Epithelial cell of prostate (primary cell): ENCODE measurements at regions not wholly inside any gene's neighbourhood (a gene's known extent, or its start where the extent isn't known, plus 50 kb on each side); places are given as distances from the start of the nearest gene placed in this dataset.
"Not testable (repeated sequence)": the region's sequence is repeated elsewhere in the genome, so short reads cannot be mapped to it uniquely, and the experiment has no call there.

Experiments
- DNase-seq: peaks from one replicate; pipeline ENCODE4 v3.0.0-alpha.2; 2011; ENCODE audit warnings: low read depth, low spot score
- H3K27ac ChIP-seq: fragments of 450-650 bp; 2 replicates; pipeline ENCODE4 v1.5.1; 2017; ENCODE audit warnings: mild to moderate bottlenecking

- H3K27ac ChIP-seq: peak overlapping the region; percentile 37
- DNase-seq: peak; percentile 67
These were observed 259.4 kb downstream of the ANAPC1 start for GRCh38 chr2:111624411-111625156.

- DNase-seq: not testable (repeated sequence)
- peak overlapping the region; percentile 37 for H3K27ac ChIP-seq
These were observed 258.8 kb downstream of the ANAPC1 start for GRCh38 chr2:111625157-111625537.

GRCh38 chr2:111626037-111626864 is 257.7 kb downstream of the ANAPC1 start:
- H3K27ac ChIP-seq: no peak overlapping the region
- no peak for DNase-seq

- no peak for DNase-seq
- H3K27ac ChIP-seq: no peak overlapping the region
These were observed 257.2 kb downstream of the ANAPC1 start for GRCh38 chr2:111626865-111627163.

- H3K27ac ChIP-seq: no peak overlapping the region
- no peak for DNase-seq
These were observed 256.7 kb downstream of the ANAPC1 start for GRCh38 chr2:111627256-111627655.

GRCh38 chr2:111628221-111628620 is 255.8 kb downstream of the ANAPC1 start:
- no peak for DNase-seq
- H3K27ac ChIP-seq: no peak overlapping the region

- no peak overlapping the region for H3K27ac ChIP-seq
- no peak for DNase-seq
These were observed 254.0 kb downstream of the ANAPC1 start for GRCh38 chr2:111629983-111630382.

- no peak overlapping the region for H3K27ac ChIP-seq
- no peak for DNase-seq
These were observed 251.3 kb downstream of the ANAPC1 start for GRCh38 chr2:111632661-111633060.

- no peak overlapping the region for H3K27ac ChIP-seq
- no peak for DNase-seq
These were observed 250.8 kb downstream of the ANAPC1 start for GRCh38 chr2:111633189-111633588.

GRCh38 chr2:111633643-111634042 is 250.3 kb downstream of the ANAPC1 start:
- no peak overlapping the region for H3K27ac ChIP-seq
- no peak for DNase-seq

- no peak for DNase-seq
- no peak overlapping the region for H3K27ac ChIP-seq
These were observed 249.8 kb downstream of the ANAPC1 start for GRCh38 chr2:111634050-111634794.

GRCh38 chr2:111634995-111635538 is 248.9 kb downstream of the ANAPC1 start:
- H3K27ac ChIP-seq: no peak overlapping the region
- no peak for DNase-seq

- no peak overlapping the region for H3K27ac ChIP-seq
- DNase-seq: no peak
These were observed 247.1 kb downstream of the ANAPC1 start for GRCh38 chr2:111636905-111637304.

GRCh38 chr2:111638274-111638877 is 245.6 kb downstream of the ANAPC1 start:
- H3K27ac ChIP-seq: no peak overlapping the region
- no peak for DNase-seq

GRCh38 chr2:111640480-111640879 is 243.5 kb downstream of the ANAPC1 start:
- H3K27ac ChIP-seq: peak overlapping the region; percentile 85
- peak; percentile 92 for DNase-seq

- no peak overlapping the region for H3K27ac ChIP-seq
- no peak for DNase-seq
These were observed 241.2 kb downstream of the ANAPC1 start for GRCh38 chr2:111642586-111643327.

- DNase-seq: no peak
- no peak overlapping the region for H3K27ac ChIP-seq
These were observed 240.2 kb downstream of the ANAPC1 start for GRCh38 chr2:111643759-111644158.

- no peak for DNase-seq
- no peak overlapping the region for H3K27ac ChIP-seq
These were observed 236.6 kb downstream of the ANAPC1 start for GRCh38 chr2:111647359-111647758.

GRCh38 chr2:111652038-111652437 is 232.0 kb downstream of the ANAPC1 start:
- no peak for DNase-seq
- H3K27ac ChIP-seq: no peak overlapping the region

- no peak for DNase-seq
- H3K27ac ChIP-seq: peak overlapping the region; percentile 12
These were observed 231.3 kb downstream of the ANAPC1 start for GRCh38 chr2:111652681-111653080.
